ENCODE measurements at regions not wholly inside any gene's neighbourhood (a gene's known extent, or its start where the extent isn't known, plus 50 kb on each side); places are given as distances from the start of the nearest gene placed in this dataset.
A peak's percentile ranks its signal among the peaks of the same experiment; 100 is the strongest.

DNA sequence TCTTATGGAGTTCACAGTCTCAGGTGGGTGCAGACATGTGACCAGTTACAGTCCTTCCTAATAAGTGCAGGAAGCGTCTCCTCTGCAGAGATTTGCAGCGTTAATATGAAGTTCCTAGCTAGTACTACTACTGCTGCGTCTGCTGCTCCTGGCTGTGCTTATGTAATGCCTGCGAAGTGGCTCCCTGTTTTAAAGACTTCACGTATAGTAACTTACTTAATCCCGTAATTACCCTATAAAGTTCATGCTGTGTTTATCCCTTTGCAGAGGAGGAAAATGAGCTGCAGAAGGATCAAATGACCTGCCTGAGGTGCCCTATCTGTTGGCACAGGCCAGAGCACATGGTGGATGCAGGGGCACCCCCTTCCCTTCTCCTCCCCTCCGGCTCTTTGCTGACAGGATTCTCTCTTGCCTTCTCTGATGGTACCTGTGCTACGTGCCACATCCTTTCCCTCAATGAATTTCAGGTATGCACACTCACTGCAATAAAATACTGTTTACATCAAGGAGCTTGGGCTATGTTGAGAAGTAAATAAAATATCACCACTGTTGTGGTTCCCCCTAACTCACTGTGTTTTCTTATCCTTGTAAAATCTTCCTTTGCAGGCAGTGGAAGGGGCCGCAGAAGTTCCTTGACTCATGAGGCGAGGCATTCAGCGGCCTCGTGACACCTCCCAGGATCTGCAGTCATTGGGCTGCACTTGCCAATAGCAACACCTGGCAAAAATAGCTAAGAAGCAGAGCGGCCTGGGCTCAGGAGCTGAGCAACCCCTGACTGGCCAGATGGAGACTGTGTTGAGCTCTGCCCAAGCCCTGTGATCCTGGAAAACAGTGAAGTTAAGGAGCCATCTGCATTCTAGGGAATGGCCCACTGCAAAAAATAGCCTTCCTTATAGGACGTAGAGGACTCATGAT, 188.9 kb upstream of the ATP10A start:
- ChIA-PET CTCF (interaction anchor here (1.0 kb wide), 1 partner anchor 118 kb away, joined by 3 read pairs; no protein-coding TSS in a partner anchor), POLR2A (no interaction called here)
- Histone ChIP-seq H3K27ac (ENCODE audit: extremely low read depth, low read depth, low read length) (peak overlapping the region; percentile 62), H3K4me3 (ENCODE audit: low read depth, low read length) (no peak overlapping the region), H3K9me3 (ENCODE audit: control insufficient read depth, insufficient read depth, low read depth, low read length) (no peaks in the 10 kb centered on the region), H3K36me3 (ENCODE audit: control insufficient read depth in 2 of 2, insufficient read depth in 1 of 2, low read length in 2 of 2) (no peaks in the 10 kb centered on the region), H3K4me1 (ENCODE audit: control insufficient read depth, insufficient read depth, low read length) (peaks cover 13% of the 10 kb centered on the region; the same call in 1 of the 2 replicates)
- TF ChIP-seq, protein P1, sequence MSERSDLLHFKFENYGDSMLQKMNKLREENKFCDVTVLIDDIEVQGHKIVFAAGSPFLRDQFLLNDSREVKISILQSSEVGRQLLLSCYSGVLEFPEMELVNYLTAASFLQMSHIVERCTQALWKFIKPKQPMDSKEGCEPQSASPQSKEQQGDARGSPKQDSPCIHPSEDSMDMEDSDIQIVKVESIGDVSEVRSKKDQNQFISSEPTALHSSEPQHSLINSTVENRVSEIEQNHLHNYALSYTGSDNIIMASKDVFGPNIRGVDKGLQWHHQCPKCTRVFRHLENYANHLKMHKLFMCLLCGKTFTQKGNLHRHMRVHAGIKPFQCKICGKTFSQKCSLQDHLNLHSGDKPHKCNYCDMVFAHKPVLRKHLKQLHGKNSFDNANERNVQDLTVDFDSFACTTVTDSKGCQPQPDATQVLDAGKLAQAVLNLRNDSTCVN (tag by site-specific recombination; optimal IDR thresholded peaks at IDR 0.05) = no peak
- TF ChIP-seq ZBTB17 (tag by site-specific recombination; IDR thresholded peaks at IDR 0.05) = peak; percentile 70
- peak; percentile 90 for TF ChIP-seq ZSCAN30 (tag by site-specific recombination; IDR thresholded peaks at IDR 0.05)
- TF ChIP-seq ZNF23 (tag by site-specific recombination; IDR thresholded peaks at IDR 0.05; ENCODE audit: borderline replicate concordance) = no peak
- no peak for TF ChIP-seq KLF16 (tag by site-specific recombination; IDR thresholded peaks at IDR 0.05)
- TF ChIP-seq ZNF311 (tag by site-specific recombination; IDR thresholded peaks at IDR 0.05; ENCODE audit: borderline replicate concordance) = no peak
- no peak for TF ChIP-seq ZNF621 (tag by site-specific recombination; IDR thresholded peaks at IDR 0.05)
- TF ChIP-seq, protein P2, sequence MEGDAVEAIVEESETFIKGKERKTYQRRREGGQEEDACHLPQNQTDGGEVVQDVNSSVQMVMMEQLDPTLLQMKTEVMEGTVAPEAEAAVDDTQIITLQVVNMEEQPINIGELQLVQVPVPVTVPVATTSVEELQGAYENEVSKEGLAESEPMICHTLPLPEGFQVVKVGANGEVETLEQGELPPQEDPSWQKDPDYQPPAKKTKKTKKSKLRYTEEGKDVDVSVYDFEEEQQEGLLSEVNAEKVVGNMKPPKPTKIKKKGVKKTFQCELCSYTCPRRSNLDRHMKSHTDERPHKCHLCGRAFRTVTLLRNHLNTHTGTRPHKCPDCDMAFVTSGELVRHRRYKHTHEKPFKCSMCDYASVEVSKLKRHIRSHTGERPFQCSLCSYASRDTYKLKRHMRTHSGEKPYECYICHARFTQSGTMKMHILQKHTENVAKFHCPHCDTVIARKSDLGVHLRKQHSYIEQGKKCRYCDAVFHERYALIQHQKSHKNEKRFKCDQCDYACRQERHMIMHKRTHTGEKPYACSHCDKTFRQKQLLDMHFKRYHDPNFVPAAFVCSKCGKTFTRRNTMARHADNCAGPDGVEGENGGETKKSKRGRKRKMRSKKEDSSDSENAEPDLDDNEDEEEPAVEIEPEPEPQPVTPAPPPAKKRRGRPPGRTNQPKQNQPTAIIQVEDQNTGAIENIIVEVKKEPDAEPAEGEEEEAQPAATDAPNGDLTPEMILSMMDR (tag by site-specific recombination; IDR thresholded peaks at IDR 0.05) = no peak
- TF ChIP-seq, protein P3, sequence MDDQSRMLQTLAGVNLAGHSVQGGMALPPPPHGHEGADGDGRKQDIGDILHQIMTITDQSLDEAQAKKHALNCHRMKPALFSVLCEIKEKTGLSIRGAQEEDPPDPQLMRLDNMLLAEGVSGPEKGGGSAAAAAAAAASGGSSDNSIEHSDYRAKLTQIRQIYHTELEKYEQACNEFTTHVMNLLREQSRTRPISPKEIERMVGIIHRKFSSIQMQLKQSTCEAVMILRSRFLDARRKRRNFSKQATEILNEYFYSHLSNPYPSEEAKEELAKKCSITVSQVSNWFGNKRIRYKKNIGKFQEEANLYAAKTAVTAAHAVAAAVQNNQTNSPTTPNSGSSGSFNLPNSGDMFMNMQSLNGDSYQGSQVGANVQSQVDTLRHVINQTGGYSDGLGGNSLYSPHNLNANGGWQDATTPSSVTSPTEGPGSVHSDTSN (CRISPR knock-in tag; IDR thresholded peaks at IDR 0.05) = no peak
- TF ChIP-seq ZNF610 (tag by site-specific recombination; IDR thresholded peaks at IDR 0.05; ENCODE audit: borderline replicate concordance) = 0 out of 2 replicates have a peak, but pooled peaks have one; percentile 34
- TF ChIP-seq MZF1 (tag by site-specific recombination; IDR thresholded peaks at IDR 0.05; ENCODE audit: borderline replicate concordance) = no peak; the same call in 1 of the 2 replicates
- TF ChIP-seq SALL2 (tag by site-specific recombination; IDR thresholded peaks at IDR 0.05; ENCODE audit: borderline replicate concordance) = no peak
- TF ChIP-seq, protein P4, sequence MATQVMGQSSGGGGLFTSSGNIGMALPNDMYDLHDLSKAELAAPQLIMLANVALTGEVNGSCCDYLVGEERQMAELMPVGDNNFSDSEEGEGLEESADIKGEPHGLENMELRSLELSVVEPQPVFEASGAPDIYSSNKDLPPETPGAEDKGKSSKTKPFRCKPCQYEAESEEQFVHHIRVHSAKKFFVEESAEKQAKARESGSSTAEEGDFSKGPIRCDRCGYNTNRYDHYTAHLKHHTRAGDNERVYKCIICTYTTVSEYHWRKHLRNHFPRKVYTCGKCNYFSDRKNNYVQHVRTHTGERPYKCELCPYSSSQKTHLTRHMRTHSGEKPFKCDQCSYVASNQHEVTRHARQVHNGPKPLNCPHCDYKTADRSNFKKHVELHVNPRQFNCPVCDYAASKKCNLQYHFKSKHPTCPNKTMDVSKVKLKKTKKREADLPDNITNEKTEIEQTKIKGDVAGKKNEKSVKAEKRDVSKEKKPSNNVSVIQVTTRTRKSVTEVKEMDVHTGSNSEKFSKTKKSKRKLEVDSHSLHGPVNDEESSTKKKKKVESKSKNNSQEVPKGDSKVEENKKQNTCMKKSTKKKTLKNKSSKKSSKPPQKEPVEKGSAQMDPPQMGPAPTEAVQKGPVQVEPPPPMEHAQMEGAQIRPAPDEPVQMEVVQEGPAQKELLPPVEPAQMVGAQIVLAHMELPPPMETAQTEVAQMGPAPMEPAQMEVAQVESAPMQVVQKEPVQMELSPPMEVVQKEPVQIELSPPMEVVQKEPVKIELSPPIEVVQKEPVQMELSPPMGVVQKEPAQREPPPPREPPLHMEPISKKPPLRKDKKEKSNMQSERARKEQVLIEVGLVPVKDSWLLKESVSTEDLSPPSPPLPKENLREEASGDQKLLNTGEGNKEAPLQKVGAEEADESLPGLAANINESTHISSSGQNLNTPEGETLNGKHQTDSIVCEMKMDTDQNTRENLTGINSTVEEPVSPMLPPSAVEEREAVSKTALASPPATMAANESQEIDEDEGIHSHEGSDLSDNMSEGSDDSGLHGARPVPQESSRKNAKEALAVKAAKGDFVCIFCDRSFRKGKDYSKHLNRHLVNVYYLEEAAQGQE (tag by site-specific recombination; IDR thresholded peaks at IDR 0.05) = no peak
- TF ChIP-seq HOXC10 (CRISPR knock-in tag; IDR thresholded peaks at IDR 0.05) = no peak
- no peak for TF ChIP-seq HOXD13 (CRISPR knock-in tag; IDR thresholded peaks at IDR 0.05; ENCODE audit: borderline replicate concordance)
- no peak for TF ChIP-seq ZNF133 (tag by site-specific recombination; IDR thresholded peaks at IDR 0.05)
- peak; percentile 30; the same call in 1 of the 2 replicates for TF ChIP-seq GLIS1 (tag by site-specific recombination; IDR thresholded peaks at IDR 0.05)
- no peak for TF ChIP-seq ZNF791 (tag by site-specific recombination; IDR thresholded peaks at IDR 0.05)
- TF ChIP-seq ZNF354C (tag by site-specific recombination; IDR thresholded peaks at IDR 0.05; ENCODE audit: borderline replicate concordance, low read depth) = no peak
- TF ChIP-seq ZNF555 (tag by site-specific recombination; conservative IDR thresholded peaks at IDR 0.05) = no peak
- no peak for TF ChIP-seq ZNF394 (tag by site-specific recombination; IDR thresholded peaks at IDR 0.05; ENCODE audit: borderline replicate concordance)
- no peak for TF ChIP-seq YY1 (tag by site-specific recombination; IDR thresholded peaks at IDR 0.05)
- no peak for TF ChIP-seq ZNF837 (tag by site-specific recombination; IDR thresholded peaks at IDR 0.05)
- TF ChIP-seq, protein P5, sequence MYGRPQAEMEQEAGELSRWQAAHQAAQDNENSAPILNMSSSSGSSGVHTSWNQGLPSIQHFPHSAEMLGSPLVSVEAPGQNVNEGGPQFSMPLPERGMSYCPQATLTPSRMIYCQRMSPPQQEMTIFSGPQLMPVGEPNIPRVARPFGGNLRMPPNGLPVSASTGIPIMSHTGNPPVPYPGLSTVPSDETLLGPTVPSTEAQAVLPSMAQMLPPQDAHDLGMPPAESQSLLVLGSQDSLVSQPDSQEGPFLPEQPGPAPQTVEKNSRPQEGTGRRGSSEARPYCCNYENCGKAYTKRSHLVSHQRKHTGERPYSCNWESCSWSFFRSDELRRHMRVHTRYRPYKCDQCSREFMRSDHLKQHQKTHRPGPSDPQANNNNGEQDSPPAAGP (tag by site-specific recombination; IDR thresholded peaks at IDR 0.05) = 0 out of 2 replicates have a peak, but pooled peaks have one; percentile 34
- peak; percentile 46; the same call in 1 of the 2 replicates for TF ChIP-seq ZBTB21 (tag by site-specific recombination; IDR thresholded peaks at IDR 0.05)
- no peak for TF ChIP-seq ZNF623 (tag by site-specific recombination; IDR thresholded peaks at IDR 0.05)
- no peak for TF ChIP-seq ZBTB1 (tag by site-specific recombination; IDR thresholded peaks at IDR 0.05)
- TF ChIP-seq ZNF626 (tag by site-specific recombination; IDR thresholded peaks at IDR 0.05) = no peak
- no peak for TF ChIP-seq ZNF132 (tag by site-specific recombination; IDR thresholded peaks at IDR 0.05; ENCODE audit: borderline replicate concordance)

Measured in HEK293 (cell line).